Kidney (tissue), 13 donors: ENCODE measurements at regions not wholly inside any gene's neighbourhood (a gene's known extent, or its start where the extent isn't known, plus 50 kb on each side); places are given as distances from the start of the nearest gene placed in this dataset.

ENCODE experiments used
- DNase-seq, 5 donors: peaks; one replicate each; pipeline ENCODE4 v3.0.0-alpha.2; 2013 to 2020
- FAIRE-seq: peaks from 2 replicates; lab custom pipeline; 2012; peaks lifted over from hg19 to GRCh38; lab: Jason Lieb, UNC
- H3K27ac ChIP-seq, 2 donors: one replicate each; pipeline ENCODE4 v1.7.0; 2013; ENCODE audit warnings: low read depth in 2 of 2, low read length in 2 of 2, inconsistent platforms in 1 of 2
- H3K27me3 ChIP-seq: one replicate; pipeline ENCODE4 v1.7.1; 2013; ENCODE audit warnings: low read length, inconsistent platforms; ENCODE audit not compliant: control insufficient read depth, insufficient read depth
- H3K36me3 ChIP-seq, 3 donors: one replicate each; pipeline versions ENCODE4 v1.7.0 to v1.7.1; 2013; ENCODE audit warnings: low read length in 3 of 3, control low read depth in 1 of 3, inconsistent platforms in 1 of 3; ENCODE audit not compliant: insufficient read depth in 3 of 3, control insufficient read depth in 2 of 3
- H3K4me1 ChIP-seq, 3 donors: one replicate each; pipeline versions ENCODE4 v1.7.0 to v1.7.1; 2013; ENCODE audit warnings: low read length in 3 of 3, inconsistent platforms in 1 of 3, low read depth in 1 of 3; ENCODE audit not compliant: control insufficient read depth in 2 of 3, insufficient read depth in 2 of 3
- H3K4me3 ChIP-seq, 3 donors: one replicate each; pipeline versions ENCODE4 v1.7.0 to v1.8.1; 2013; ENCODE audit warnings: low read length in 3 of 3, control low read depth in 1 of 3, inconsistent platforms in 1 of 3
- H3K9ac ChIP-seq, 3 donors: one replicate each; pipeline versions ENCODE4 v1.7.0 to v1.7.1; 2013; ENCODE audit warnings: low read length in 3 of 3, control low read depth in 1 of 3, inconsistent platforms in 1 of 3
- H3K9me3 ChIP-seq, 3 donors: one replicate each; pipeline versions ENCODE4 v1.7.0 to v1.7.1; 2013; ENCODE audit warnings: low read length in 3 of 3, control low read depth in 1 of 3, inconsistent platforms in 1 of 3; ENCODE audit not compliant: control insufficient read depth in 2 of 3, insufficient read depth in 1 of 3
- intact Hi-C: fragments of 100-400 bp; cut with DNase I; formaldehyde crosslinking; loops from one replicate; pipeline ENCODE4 v1.11.1; 2022
- TF ChIP-seq, protein P1 (sequence below): IDR thresholded peaks from 3 replicates; pipeline ENCODE4 v1.5.1; 2012; ENCODE audit warnings: mild to moderate bottlenecking, moderate library complexity, borderline replicate concordance; ENCODE audit not compliant: insufficient read depth; ENCODE audit errors: extremely low read depth
- donor health status: control.
- donor health status: control.
- donor health status: control.
- donor health status: control.
- donor health status: control.
- donor health status: DM: yes; HTN: yes; CAD: no.
- donor health status: Normal renal cell carcinoma (clear cell type).

DNA sequence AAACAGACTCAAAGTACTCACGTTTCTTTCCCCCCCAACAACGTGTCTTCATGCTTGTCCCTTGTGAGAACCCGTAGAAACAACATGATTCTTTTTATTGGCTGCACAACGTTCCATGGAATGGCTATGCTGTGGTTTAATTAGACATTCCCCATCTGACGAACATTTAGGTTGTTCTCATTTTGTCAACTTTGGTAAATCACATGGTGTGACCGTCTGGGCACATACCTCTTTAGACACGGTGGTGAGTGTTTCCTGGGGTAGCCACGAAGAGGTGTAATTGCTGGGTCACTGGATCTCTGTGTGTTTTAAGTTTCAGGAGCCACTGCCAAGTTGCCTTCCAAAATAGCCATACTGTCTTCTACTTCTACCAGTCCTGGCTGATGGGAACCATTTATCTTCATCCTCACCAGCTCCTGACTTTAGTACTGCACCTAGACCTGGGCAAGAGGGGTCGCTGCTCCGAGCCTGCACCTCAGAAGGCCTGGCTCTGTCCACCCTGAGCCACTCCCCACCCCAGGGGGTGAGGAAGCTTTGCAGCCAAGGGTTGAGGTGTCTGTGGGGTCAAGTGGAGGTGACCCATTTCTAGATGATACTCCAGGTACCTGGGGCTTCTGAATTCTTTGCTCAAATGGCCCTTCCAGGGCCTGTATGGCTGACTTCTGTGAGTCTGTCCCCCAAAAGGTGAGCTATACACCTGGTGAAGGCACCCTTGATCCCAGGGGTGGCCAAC, 84.7 kb downstream of the IRX5 start:
- no peak overlapping the region for H3K4me3 ChIP-seq
- intact Hi-C loops: no loop called here
- H3K27ac ChIP-seq: no peak overlapping the region
- H3K9me3 ChIP-seq: peaks cover 0 to 2% (median 0%) of the 10 kb centered on the region in 3 donors
- no peaks in the 10 kb centered on the region for H3K4me1 ChIP-seq
- TF ChIP-seq, protein P1, sequence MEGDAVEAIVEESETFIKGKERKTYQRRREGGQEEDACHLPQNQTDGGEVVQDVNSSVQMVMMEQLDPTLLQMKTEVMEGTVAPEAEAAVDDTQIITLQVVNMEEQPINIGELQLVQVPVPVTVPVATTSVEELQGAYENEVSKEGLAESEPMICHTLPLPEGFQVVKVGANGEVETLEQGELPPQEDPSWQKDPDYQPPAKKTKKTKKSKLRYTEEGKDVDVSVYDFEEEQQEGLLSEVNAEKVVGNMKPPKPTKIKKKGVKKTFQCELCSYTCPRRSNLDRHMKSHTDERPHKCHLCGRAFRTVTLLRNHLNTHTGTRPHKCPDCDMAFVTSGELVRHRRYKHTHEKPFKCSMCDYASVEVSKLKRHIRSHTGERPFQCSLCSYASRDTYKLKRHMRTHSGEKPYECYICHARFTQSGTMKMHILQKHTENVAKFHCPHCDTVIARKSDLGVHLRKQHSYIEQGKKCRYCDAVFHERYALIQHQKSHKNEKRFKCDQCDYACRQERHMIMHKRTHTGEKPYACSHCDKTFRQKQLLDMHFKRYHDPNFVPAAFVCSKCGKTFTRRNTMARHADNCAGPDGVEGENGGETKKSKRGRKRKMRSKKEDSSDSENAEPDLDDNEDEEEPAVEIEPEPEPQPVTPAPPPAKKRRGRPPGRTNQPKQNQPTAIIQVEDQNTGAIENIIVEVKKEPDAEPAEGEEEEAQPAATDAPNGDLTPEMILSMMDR: no peak
- no peaks in the 10 kb centered on the region for H3K27me3 ChIP-seq
- FAIRE-seq: no peak
- no peak for DNase-seq
- no peaks in the 10 kb centered on the region for H3K36me3 ChIP-seq
- H3K9ac ChIP-seq: no peak overlapping the region

DNA sequence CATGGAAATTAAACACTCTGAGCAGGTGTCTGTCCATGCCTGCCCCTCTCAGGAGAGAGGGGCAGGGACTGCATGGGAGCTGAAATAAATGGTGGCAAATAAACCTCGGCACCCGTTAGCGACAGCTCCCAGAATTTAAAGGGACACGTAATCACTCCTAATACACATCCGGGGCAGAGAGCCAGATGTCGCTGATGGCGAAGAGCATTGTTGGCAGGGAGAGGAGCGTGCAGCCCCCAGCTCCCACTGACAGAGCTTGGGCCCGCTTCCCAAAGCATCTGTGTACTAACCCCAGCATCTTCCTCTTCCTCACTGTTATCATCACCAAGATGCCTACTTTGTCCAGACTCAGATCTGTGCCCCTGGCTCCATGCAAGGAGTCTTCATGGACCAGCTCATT, 85.8 kb downstream of the IRX5 start:
- Histone ChIP-seq H3K9ac (no peak overlapping the region), H3K27me3 (no peaks in the 10 kb centered on the region), H3K4me1 (no peaks in the 10 kb centered on the region), H3K36me3 (no peaks in the 10 kb centered on the region), H3K9me3 (peaks cover 0 to 3% (median 2%) of the 10 kb centered on the region in 3 donors), H3K4me3 (no peak overlapping the region), H3K27ac (no peak overlapping the region)
- TF ChIP-seq, protein P1: no peak
- intact Hi-C loops: no loop called here
- FAIRE-seq (no peak), DNase-seq (no peak)

DNA sequence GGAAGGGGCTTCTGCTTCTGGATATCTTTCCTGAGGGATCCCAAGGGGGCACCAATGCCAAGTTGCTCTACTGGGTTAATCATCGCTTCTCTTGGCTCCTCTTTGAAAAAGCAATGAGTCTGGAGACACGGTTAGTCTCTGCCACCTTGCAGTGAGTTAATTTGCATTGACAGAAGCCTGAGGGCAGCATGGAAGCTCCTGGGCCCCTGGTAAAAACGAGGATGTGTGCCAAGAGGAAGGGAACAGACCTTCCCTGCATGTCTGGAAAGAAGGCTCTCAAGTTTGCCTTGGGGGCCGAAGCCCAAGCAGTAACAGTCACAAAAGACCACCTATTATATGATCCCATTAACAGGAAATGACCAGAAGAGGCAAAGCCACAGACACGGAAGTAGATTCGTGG, 86.7 kb downstream of the IRX5 start:
- intact Hi-C loops: no loop called here
- TF ChIP-seq, protein P1: no peak
- FAIRE-seq (no peak), DNase-seq (no peak)
- no peak overlapping the region for H3K4me3 ChIP-seq
- no peaks in the 10 kb centered on the region for H3K27me3 ChIP-seq
- no peaks in the 10 kb centered on the region for H3K36me3 ChIP-seq
- H3K9me3 ChIP-seq: peaks cover 0 to 3% (median 2%) of the 10 kb centered on the region in 3 donors
- no peaks in the 10 kb centered on the region for H3K4me1 ChIP-seq
- H3K9ac ChIP-seq: no peak overlapping the region
- no peak overlapping the region for H3K27ac ChIP-seq
